ENCODE measurements at regions not wholly inside any gene's neighbourhood (a gene's known extent, or its start where the extent isn't known, plus 50 kb on each side); places are given as distances from the start of the nearest gene placed in this dataset.
"Not testable (repeated sequence)": the region's sequence is repeated elsewhere in the genome, so short reads cannot be mapped to it uniquely, and the experiment has no call there.

- DNase-seq: no peak
These were observed 153.7 kb upstream of the MDFIC2 start for GRCh38 chr3:70466096-70466495.

GRCh38 chr3:70464876-70465275 lies 152.4 kb upstream of the MDFIC2 start:
- no peak for DNase-seq

GRCh38 chr3:70464465-70464864 lies 152.0 kb upstream of the MDFIC2 start:
- no peak for DNase-seq

GRCh38 chr3:70450220-70450619 lies 137.8 kb upstream of the MDFIC2 start:
- not testable (repeated sequence) for DNase-seq

- DNase-seq: not testable (repeated sequence)
These were observed 123.0 kb upstream of the MDFIC2 start for GRCh38 chr3:70435422-70435821.

- no peak for DNase-seq
These were observed 120.7 kb upstream of the MDFIC2 start for GRCh38 chr3:70433091-70433490.

- DNase-seq: no peak
These were observed 119.5 kb upstream of the MDFIC2 start for GRCh38 chr3:70431911-70432310.

GRCh38 chr3:70426071-70426470 lies 113.6 kb upstream of the MDFIC2 start:
- DNase-seq: no peak

- DNase-seq: no peak
These were observed 109.1 kb upstream of the MDFIC2 start for GRCh38 chr3:70421506-70421905.

GRCh38 chr3:70409018-70409417 lies 96.6 kb upstream of the MDFIC2 start:
- DNase-seq: no peak

GRCh38 chr3:70400194-70400593 lies 87.8 kb upstream of the MDFIC2 start:
- no peak for DNase-seq

GRCh38 chr3:70393881-70394612 lies 81.6 kb upstream of the MDFIC2 start:
- no peak for DNase-seq

GRCh38 chr3:70392227-70392626 lies 79.8 kb upstream of the MDFIC2 start:
- no peak for DNase-seq

- DNase-seq: no peak
These were observed 75.5 kb upstream of the MDFIC2 start for GRCh38 chr3:70387889-70388288.

- DNase-seq: no peak
These were observed 74.4 kb upstream of the MDFIC2 start for GRCh38 chr3:70386846-70387245.

- DNase-seq: no peak
These were observed 73.6 kb upstream of the MDFIC2 start for GRCh38 chr3:70386043-70386442.

- no peak for DNase-seq
These were observed 71.0 kb upstream of the MDFIC2 start for GRCh38 chr3:70383360-70383831.

GRCh38 chr3:70374179-70374578 lies 61.7 kb upstream of the MDFIC2 start:
- no peak for DNase-seq
